ACC112 (cell line): ENCODE measurements at regions not wholly inside any gene's neighbourhood (a gene's known extent, or its start where the extent isn't known, plus 50 kb on each side); places are given as distances from the start of the nearest gene placed in this dataset.

Source experiments
- H2AFZ ChIP-seq: fragments of 200-600 bp; sonication (generic); one replicate; pipeline ENCODE4 v1.6.0; 2017; ENCODE audit warnings: antibody characterized with exemption, low read length; ENCODE audit not compliant: unreplicated experiment
- H3K27ac ChIP-seq: fragments of 200-600 bp; sonication (generic); 2 replicates; pipeline ENCODE4 v1.5.1; 2014; ENCODE audit warnings: low read depth, mild to moderate bottlenecking, antibody characterized with exemption, low read length, moderate library complexity
- H3K27me3 ChIP-seq: fragments of 200-600 bp; sonication (generic); 2 replicates; pipeline ENCODE4 v1.6.1; 2014; ENCODE audit warnings: mild to moderate bottlenecking, antibody characterized with exemption, low read length, moderate library complexity, mixed read lengths; ENCODE audit not compliant: insufficient read depth
- H3K36me3 ChIP-seq: fragments of 200-600 bp; sonication (generic); 2 replicates; pipeline ENCODE4 v1.6.1; 2016; ENCODE audit warnings: mild to moderate bottlenecking, antibody characterized with exemption, low read length, moderate library complexity, mixed read lengths; ENCODE audit not compliant: insufficient read depth
- H3K4me1 ChIP-seq: fragments of 200-600 bp; sonication (generic); one replicate; pipeline ENCODE4 v1.6.1; 2016; ENCODE audit warnings: low read length, mixed read lengths; ENCODE audit not compliant: insufficient read depth, unreplicated experiment, control insufficient read depth
- H3K4me3 ChIP-seq: fragments of 200-600 bp; sonication (generic); 2 replicates; pipeline ENCODE4 v1.5.1; 2014; ENCODE audit warnings: mild to moderate bottlenecking, low read depth, low read length
- H3K79me2 ChIP-seq: fragments of 200-600 bp; sonication (generic); one replicate; pipeline ENCODE4 v1.6.0; 2016; ENCODE audit warnings: low read length; ENCODE audit not compliant: control insufficient read depth, unreplicated experiment, insufficient read depth

DNA sequence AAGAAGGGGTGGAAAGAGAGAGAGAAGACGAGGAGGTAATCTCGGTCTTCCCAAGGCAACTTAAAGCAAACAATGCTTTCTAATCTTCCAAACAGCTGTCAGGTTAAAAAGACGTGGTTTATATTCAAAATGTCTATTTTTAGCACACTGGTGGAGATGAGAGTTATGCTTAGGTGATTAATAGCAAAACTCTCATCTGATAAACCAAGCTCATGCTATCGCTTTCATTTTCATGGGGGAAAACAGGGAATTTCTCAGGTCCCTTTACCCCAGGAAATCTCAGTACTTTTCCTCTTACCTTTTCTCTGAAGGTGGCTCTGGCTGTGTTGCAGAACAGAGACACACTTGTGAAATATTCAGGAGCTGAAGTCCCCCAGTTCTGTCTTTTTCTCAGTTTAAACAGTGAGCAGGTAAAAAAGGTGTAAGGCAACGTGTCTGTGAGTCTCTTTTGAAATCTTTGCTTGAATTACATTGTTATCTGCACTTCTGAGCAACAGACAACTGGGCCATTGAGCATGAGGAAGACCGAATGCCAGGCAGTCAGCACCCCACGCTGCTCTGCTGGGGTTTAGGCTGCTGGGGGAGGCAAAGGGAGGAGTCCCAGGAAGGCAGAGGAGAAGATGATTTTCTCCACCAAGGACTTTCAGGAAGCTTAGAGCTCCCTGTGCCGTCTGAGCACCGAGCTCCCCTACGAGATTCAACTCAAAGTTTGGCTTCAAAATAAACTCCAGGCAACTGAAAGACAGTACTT lies 759.3 kb downstream of the BCL11B start:
- Histone ChIP-seq H3K36me3 (no peaks in the 10 kb centered on the region), H3K4me3 (no peak overlapping the region), H3K79me2 (no peaks in the 10 kb centered on the region), H2AFZ (no peak overlapping the region), H3K27me3 (no peaks in the 10 kb centered on the region), H3K27ac (no peak overlapping the region), H3K4me1 (no peaks in the 10 kb centered on the region)

DNA sequence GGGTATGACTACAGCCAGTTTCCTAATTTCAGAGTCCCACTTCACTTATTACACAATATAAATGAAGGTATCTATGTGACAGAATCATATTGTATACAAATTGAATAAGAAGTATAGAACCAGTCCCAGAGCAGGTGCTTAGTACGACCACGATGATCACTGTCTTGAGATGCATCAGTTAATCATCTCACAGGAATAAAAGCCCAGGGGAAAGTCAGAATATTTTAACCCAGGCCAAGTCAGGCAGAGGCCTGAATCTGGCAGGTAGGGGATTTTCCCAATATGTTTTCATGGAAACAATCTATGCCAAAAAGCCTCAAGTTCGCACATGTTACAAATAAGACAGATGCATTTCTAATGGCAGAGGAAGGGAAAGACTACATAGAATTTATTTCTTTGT lies 758.4 kb downstream of the BCL11B start:
- no peaks in the 10 kb centered on the region for H3K79me2 ChIP-seq
- no peak overlapping the region for H3K4me3 ChIP-seq
- no peak overlapping the region for H3K27ac ChIP-seq
- no peaks in the 10 kb centered on the region for H3K27me3 ChIP-seq
- no peaks in the 10 kb centered on the region for H3K36me3 ChIP-seq
- no peak overlapping the region for H2AFZ ChIP-seq
- H3K4me1 ChIP-seq = no peaks in the 10 kb centered on the region

- Histone ChIP-seq H3K79me2 (no peaks in the 10 kb centered on the region), H3K27ac (no peak overlapping the region), H3K4me3 (no peak overlapping the region), H3K4me1 (no peaks in the 10 kb centered on the region), H3K36me3 (no peaks in the 10 kb centered on the region), H3K27me3 (no peaks in the 10 kb centered on the region), H2AFZ (no peak overlapping the region)
Measured at GRCh38 chr14:98514016-98514415, 758.0 kb downstream of the BCL11B start.

DNA sequence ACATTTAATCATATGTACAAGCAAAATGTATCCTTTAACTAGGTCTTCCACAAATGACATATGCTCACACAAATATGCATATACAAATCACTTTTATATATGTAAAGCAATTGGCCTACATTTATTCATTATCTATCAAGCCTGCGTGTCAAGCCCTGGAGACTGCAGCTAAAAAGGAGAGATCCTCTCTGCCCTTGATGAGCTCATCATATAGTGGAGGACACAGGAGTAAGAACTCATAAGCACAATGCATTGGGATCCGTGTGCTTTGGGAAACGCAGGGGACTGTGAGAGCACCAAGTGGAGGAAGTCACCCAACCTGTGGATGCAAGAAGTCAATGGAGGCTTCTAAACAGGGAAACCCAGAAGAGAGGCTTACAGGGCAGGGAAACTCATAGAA lies 735.7 kb downstream of the BCL11B start:
- H3K27me3 ChIP-seq = no peaks in the 10 kb centered on the region
- no peaks in the 10 kb centered on the region for H3K4me1 ChIP-seq

GRCh38 chr14:98542316-98542715 lies 729.7 kb downstream of the BCL11B start:
- Histone ChIP-seq H3K4me1 (no peaks in the 10 kb centered on the region), H3K36me3 (no peaks in the 10 kb centered on the region), H3K27me3 (no peaks in the 10 kb centered on the region), H3K79me2 (no peaks in the 10 kb centered on the region), H3K27ac (no peak overlapping the region), H3K4me3 (no peak overlapping the region), H2AFZ (no peak overlapping the region)

More for the DNA sequence above, 735.7 kb downstream of the BCL11B start:
- Histone ChIP-seq H3K4me3 (no peak overlapping the region), H3K79me2 (no peaks in the 10 kb centered on the region), H3K36me3 (no peaks in the 10 kb centered on the region), H2AFZ (no peak overlapping the region), H3K27ac (no peak overlapping the region)

DNA sequence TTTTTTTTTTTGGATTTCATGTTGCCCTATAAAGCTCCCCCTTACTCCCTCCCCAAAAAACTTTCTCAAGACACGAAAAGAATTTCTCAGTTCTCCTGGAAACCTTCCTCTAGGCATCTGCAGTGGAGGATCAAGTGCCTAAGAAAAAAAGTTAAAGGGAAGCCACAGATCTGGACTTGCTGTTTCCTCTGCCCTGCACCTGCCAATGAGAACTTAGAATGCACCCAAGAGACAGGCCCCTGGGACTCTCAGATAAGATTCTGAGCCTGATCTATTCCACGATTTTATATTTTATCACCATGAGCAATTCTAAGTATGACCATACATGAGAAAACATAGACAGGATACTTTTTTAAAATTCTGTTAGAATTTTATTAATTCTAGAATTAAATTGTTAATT lies 728.9 kb downstream of the BCL11B start:
- H2AFZ ChIP-seq = no peak overlapping the region
- no peaks in the 10 kb centered on the region for H3K27me3 ChIP-seq
- no peak overlapping the region for H3K27ac ChIP-seq

GRCh38 chr14:98544174-98544573 lies 727.8 kb downstream of the BCL11B start:
- Histone ChIP-seq H3K4me1 (no peaks in the 10 kb centered on the region), H3K36me3 (no peaks in the 10 kb centered on the region), H2AFZ (no peak overlapping the region), H3K27ac (no peak overlapping the region), H3K4me3 (no peak overlapping the region), H3K79me2 (no peaks in the 10 kb centered on the region), H3K27me3 (no peaks in the 10 kb centered on the region)

More for the DNA sequence above, 728.9 kb downstream of the BCL11B start:
- Histone ChIP-seq H3K4me3 (no peak overlapping the region), H3K79me2 (no peaks in the 10 kb centered on the region), H3K4me1 (no peaks in the 10 kb centered on the region), H3K36me3 (no peaks in the 10 kb centered on the region)

- H3K4me3 ChIP-seq = no peak overlapping the region
- H3K27ac ChIP-seq = no peak overlapping the region
- H3K36me3 ChIP-seq = no peaks in the 10 kb centered on the region
- no peak overlapping the region for H2AFZ ChIP-seq
- no peaks in the 10 kb centered on the region for H3K27me3 ChIP-seq
- H3K4me1 ChIP-seq = no peaks in the 10 kb centered on the region
- no peaks in the 10 kb centered on the region for H3K79me2 ChIP-seq
Measured at GRCh38 chr14:98545181-98545580, 726.8 kb downstream of the BCL11B start.

DNA sequence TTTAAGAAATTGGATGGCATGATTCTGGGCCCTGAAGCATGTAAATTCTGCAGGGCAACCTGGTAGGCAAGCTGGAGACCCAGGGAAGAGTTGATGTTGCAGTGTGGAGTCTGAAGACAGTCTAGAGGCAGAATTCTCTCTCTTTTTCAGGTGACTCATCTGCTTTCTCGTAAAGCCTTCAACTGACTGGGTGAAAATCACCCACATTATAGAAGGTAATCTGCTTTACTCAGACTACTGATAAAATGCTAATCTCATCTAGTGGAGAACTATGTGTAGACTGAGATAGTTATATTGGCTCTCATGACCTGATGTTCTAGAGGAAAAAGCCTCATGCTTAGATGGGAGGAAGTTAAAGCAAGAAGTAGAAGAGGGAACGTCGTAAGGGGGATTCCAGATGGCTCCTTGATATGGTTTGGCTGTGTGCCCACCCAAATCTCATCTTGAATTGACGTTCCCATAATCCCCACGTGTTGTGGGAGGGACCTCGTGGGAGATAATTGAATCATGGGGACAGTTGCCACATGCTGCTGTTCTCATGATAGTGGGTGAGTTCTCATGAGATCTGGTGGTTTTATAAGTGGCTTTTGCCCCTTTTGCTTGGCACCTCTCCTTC lies 723.8 kb downstream of the BCL11B start:
- no peaks in the 10 kb centered on the region for H3K4me1 ChIP-seq
- no peaks in the 10 kb centered on the region for H3K27me3 ChIP-seq
- H2AFZ ChIP-seq = no peak overlapping the region
- H3K27ac ChIP-seq = no peak overlapping the region
- H3K4me3 ChIP-seq = no peak overlapping the region
- H3K79me2 ChIP-seq = no peaks in the 10 kb centered on the region
- H3K36me3 ChIP-seq = no peaks in the 10 kb centered on the region

GRCh38 chr14:98551028-98551427 lies 721.0 kb downstream of the BCL11B start:
- H2AFZ ChIP-seq = no peak overlapping the region
- H3K79me2 ChIP-seq = no peaks in the 10 kb centered on the region
- H3K36me3 ChIP-seq = no peaks in the 10 kb centered on the region
- no peak overlapping the region for H3K4me3 ChIP-seq
- no peaks in the 10 kb centered on the region for H3K4me1 ChIP-seq
- H3K27ac ChIP-seq = no peak overlapping the region
- no peaks in the 10 kb centered on the region for H3K27me3 ChIP-seq

DNA sequence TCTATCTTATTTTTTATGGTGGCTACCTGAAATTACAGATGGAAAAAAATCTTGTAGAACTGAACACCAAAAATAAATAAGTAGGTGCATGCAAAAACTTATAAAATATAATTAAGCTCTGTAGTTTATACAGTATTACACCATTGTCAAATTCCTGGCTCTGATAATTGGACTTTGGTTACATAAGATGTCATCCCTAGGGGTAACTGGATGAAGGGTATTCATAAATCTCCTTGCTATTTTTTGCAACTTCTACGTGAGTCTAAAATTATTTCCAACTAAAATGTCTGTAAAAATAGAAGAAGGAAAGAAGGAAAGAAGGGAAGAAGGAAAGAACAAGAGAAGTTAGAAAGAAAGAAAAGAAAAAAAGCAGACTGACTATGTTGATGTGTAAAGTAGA lies 716.6 kb downstream of the BCL11B start:
- Histone ChIP-seq H2AFZ (no peak overlapping the region), H3K79me2 (no peaks in the 10 kb centered on the region), H3K27ac (no peak overlapping the region)

More for the DNA sequence above, 716.6 kb downstream of the BCL11B start:
- Histone ChIP-seq H3K36me3 (no peaks in the 10 kb centered on the region), H3K27me3 (no peaks in the 10 kb centered on the region), H3K4me1 (no peaks in the 10 kb centered on the region), H3K4me3 (no peak overlapping the region)
